NB4 (cell line): ENCODE measurements at regions not wholly inside any gene's neighbourhood (a gene's known extent, or its start where the extent isn't known, plus 50 kb on each side); places are given as distances from the start of the nearest gene placed in this dataset.

Experiments used
- DNase-seq: peaks from one replicate; pipeline ENCODE4 v3.0.0; 2010; ENCODE audit warnings: low read depth
- H3K4me3 ChIP-seq: one replicate; pipeline ENCODE4 v1.5.1; 2011; ENCODE audit warnings: mild to moderate bottlenecking, low read depth, low read length, moderate library complexity
- MYC ChIP-seq: IDR thresholded peaks from 2 replicates; pipeline ENCODE4 v1.6.1; 2011; ENCODE audit warnings: low read depth, low read length
- POLR2A ChIP-seq: IDR thresholded peaks from 2 replicates; pipeline ENCODE4 v1.6.1; 2011; ENCODE audit warnings: mild to moderate bottlenecking; ENCODE audit not compliant: insufficient read length; ENCODE audit errors: extremely low read depth
- TF ChIP-seq, protein P1 (sequence below): IDR thresholded peaks from 2 replicates; pipeline ENCODE4 v1.6.1; 2011; ENCODE audit warnings: low read depth, low read length
- TF ChIP-seq, protein P2 (sequence below): IDR thresholded peaks from one replicate; pipeline ENCODE4 v1.5.1; 2012; ENCODE audit warnings: low read depth, low read length

DNA sequence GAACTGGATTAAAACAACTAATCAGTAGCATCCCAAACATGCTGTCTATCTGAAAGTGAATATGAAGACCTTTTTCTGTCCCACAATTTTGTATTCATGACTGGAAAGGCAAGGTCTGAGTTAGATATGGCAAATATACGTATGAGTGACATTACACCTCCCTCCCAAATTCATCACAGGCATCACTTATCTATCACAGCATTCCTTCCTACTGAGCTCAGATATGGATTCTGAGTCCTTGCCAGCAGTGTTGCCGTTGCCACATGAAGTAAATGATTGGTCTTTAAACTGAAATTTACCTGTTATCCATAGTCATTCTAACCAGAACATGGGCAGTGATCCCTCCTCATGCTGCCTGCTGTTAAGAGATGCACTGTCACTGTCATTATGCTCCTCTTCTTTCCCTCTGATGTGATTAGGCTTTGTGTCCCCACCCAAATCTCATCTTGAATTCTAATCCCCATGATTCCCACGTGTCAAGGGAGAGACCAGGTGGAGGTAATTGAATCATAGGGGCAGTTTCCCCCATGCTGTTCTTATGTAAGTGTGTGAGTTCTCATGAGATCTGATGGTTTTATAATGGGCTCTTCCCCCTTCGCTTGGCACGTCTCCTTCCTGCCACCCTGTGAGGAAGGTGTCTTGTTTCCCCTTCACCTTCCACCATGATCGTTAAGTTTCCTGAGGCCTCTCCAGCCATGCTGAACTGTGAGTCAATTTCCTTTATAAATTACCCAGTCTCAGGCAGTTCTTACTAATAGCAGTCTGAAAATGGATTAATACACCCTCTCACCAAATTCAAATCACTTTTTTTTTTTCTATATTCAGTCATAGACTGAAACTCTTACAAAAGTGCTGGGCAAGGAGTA lies 288.4 kb downstream of the NUAK1 start:
- DNase-seq, result no peak
- no peak for TF ChIP-seq POLR2A
- TF ChIP-seq MYC, result no peak
- TF ChIP-seq, protein P1, sequence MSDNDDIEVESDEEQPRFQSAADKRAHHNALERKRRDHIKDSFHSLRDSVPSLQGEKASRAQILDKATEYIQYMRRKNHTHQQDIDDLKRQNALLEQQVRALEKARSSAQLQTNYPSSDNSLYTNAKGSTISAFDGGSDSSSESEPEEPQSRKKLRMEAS, result no peak
- TF ChIP-seq, protein P2, sequence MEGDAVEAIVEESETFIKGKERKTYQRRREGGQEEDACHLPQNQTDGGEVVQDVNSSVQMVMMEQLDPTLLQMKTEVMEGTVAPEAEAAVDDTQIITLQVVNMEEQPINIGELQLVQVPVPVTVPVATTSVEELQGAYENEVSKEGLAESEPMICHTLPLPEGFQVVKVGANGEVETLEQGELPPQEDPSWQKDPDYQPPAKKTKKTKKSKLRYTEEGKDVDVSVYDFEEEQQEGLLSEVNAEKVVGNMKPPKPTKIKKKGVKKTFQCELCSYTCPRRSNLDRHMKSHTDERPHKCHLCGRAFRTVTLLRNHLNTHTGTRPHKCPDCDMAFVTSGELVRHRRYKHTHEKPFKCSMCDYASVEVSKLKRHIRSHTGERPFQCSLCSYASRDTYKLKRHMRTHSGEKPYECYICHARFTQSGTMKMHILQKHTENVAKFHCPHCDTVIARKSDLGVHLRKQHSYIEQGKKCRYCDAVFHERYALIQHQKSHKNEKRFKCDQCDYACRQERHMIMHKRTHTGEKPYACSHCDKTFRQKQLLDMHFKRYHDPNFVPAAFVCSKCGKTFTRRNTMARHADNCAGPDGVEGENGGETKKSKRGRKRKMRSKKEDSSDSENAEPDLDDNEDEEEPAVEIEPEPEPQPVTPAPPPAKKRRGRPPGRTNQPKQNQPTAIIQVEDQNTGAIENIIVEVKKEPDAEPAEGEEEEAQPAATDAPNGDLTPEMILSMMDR, result no peak
- no peak overlapping the region for H3K4me3 ChIP-seq

DNA sequence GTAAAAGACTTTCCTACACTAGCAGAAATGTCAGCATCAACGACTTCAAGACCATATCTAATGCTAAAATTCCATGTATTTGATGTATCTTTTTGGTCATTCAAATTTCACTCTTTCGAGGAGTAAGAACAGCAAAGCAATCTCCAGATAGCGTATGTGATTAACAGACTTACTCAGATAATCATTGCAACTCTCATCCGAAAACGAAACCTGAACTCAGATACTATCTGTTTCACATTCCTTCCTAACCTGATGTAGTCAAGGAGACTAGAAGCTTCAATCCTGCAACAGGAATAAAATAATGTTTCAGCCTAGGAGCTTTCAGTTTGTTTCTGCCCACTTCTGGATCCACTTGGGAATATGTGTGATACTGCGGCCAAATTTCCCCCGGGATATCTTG lies 286.3 kb downstream of the NUAK1 start:
- no peak for DNase-seq
- no peak for TF ChIP-seq POLR2A
- TF ChIP-seq, protein P2, result no peak
- no peak for TF ChIP-seq MYC
- TF ChIP-seq, protein P1, result no peak
- H3K4me3 ChIP-seq, result no peak overlapping the region

DNA sequence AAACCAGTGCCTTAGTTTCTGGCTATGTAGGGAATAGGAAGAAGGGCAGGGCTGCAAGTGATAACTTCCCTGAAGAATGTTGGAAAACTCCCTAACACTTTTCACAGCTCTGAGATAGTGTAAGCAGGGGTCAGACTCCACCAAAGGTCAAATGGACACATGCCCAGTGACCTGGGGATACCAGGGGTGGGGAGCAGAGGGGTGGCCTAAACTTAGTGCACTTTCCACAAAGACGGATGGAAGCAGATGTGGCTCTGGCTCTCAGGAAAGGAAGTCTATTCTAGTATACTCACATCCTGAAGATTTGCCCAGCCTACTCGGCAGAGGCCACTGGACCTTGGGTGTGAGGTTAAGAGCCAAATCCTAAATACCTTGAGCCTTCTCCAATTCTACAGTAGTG lies 285.8 kb downstream of the NUAK1 start:
- no peak for DNase-seq
- H3K4me3 ChIP-seq, result no peak overlapping the region
- TF ChIP-seq, protein P1, result no peak
- TF ChIP-seq MYC (no peak), POLR2A (no peak)
- TF ChIP-seq, protein P2, result no peak

DNA sequence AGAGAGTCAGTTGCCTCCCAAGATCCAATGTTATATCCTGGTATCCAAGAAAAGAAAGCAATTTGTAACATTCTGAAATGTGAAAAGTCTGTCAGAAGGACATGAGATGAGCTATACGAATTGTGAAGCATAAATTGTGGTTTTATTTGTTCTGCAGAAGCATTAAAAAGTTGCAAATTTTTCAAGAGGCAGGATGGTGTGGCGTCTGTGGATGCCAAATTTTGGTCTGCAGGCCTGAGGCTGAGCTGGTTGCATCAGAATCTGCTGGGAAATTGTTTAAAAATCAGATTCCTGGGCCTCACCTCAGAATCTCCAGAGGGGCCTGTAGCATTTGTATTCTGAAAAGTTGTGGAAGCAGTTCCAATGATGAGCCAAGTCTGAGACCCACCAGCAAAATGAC lies 284.7 kb downstream of the NUAK1 start:
- TF ChIP-seq, protein P2, result no peak
- TF ChIP-seq, protein P1, result no peak
- TF ChIP-seq MYC (no peak), POLR2A (no peak)
- H3K4me3 ChIP-seq, result no peak overlapping the region
- DNase-seq, result no peak

DNA sequence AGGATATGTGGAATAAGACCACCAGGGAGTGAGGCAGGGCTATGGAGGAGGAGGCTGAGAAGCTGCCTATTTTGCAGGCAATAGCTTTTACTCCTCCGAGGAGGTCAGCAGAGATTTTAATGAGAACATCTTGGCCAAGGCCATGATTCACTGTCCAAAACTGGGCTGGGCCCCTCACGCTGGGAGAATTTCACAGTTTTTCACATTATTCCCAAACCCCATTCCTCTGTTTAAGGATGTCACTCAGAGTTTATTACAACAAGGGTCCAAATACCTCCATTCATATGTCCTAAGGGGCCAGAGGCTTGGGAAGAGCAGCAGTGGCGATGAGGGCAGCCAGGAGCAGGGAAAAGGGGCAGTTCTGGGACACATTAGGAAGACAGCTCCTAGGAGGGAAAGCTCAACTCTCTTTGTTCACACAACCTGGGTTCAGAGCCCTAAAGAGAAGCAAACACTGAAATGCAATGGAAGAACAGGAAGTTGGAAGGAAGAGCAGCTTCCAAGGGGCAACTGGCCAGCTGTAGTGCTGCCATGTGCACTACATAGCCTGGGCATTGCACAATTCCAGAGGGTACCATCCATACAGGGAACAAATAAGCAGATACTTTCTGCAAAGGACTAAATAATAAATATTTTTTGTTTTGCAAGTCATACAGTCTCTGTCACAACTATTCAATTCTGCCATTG lies 283.2 kb downstream of the NUAK1 start:
- TF ChIP-seq POLR2A (no peak), MYC (no peak)
- TF ChIP-seq, protein P1, result no peak
- TF ChIP-seq, protein P2, result no peak

More for the DNA sequence above, 283.2 kb downstream of the NUAK1 start:
- no peak overlapping the region for H3K4me3 ChIP-seq
- no peak for DNase-seq
